ENCODE measurements at regions not wholly inside any gene's neighbourhood (a gene's known extent, or its start where the extent isn't known, plus 50 kb on each side); places are given as distances from the start of the nearest gene placed in this dataset.

DNA sequence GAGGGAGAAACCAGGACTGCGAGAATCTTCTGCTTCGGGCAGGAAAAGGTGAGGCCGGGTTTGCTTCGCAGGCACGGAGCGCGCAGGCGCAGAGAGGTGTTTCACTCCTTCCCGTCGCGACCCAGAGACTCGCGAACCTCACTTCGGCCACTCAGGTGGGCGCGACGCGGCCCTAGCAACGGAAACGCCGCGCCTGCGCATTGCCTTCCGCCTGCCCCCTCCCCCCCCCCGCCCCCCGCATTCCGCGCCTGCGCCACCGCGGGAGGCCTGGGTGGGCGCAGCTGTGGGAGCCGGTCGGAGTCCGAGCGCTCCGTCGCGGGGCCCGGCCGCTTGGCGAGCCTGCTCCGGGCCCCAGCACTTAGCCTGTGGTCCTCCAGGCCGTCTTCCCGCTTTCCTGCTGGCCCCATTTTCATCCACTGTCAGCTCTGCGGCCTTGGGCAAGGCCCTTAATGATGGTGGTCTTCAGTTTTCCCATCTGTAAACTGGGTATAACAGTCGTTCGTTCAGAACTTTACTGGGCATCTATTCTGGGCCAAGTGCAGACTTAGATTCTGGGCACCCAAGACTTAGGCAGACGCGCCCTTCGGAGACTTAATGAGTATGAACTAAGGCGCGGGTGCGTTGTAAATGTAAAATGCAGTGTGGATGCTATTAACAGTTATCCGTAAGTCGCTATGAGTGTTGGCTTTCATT lies 62.1 kb upstream of the ACKR3 start:
- DNase-seq = no peak
- in situ Hi-C loops (cut with MboI; ENCODE audit: low pct_unique_long_range_greater_than_20kb, low sequenced_read_pairs) = no loop called here

DNA sequence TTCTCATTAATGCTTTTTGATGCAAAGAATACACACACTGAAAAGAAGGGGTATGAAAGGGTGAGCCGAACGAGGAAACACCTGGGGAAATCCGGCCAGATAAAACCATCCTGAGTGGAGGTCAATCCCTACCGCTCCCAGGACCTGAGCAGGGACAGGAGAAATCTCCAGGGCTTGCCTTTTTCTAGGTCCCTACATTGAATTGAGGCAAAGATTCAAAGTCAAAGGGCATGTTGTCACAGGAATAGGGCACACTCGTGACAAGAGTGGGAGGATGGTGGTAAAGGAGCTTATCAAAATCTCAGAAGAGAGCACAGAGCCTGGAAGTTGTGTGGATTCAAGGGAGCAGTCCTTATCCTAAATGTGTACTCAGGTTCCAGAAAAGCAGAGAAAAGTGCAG lies 61.2 kb upstream of the ACKR3 start:
- DNase-seq = no peak
- in situ Hi-C loops (cut with MboI; ENCODE audit: low pct_unique_long_range_greater_than_20kb, low sequenced_read_pairs) = no loop called here

GRCh38 chr2:236510034-236510433 lies 59.6 kb upstream of the ACKR3 start:
- in situ Hi-C loops (cut with MboI; ENCODE audit: low pct_unique_long_range_greater_than_20kb, low sequenced_read_pairs) = no loop called here

DNA sequence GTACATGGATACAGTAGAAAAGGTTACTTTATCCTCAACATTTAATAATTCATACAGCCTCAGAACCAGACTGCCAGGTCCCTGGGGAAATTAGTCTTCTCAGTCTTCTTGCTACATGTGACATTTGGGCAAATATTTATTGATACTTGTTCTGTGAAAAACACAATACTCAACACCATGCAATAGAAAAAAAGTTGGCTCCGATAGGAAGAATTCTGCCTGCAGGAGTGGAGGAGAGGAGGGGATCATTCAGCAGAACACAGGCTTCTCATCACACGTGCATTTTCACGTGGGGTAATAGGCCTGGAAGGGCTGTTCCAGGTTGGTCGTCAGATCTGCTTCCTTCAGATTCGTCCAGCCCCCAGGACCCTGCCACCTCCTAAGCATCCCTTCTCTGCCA lies 58.4 kb upstream of the ACKR3 start:
- in situ Hi-C loops (cut with MboI; ENCODE audit: low pct_unique_long_range_greater_than_20kb, low sequenced_read_pairs) = no loop called here
- no peak for DNase-seq

More at GRCh38 chr2:236510034-236510433, 59.6 kb upstream of the ACKR3 start:
- no peak for DNase-seq

- DNase-seq = no peak
- in situ Hi-C loops (cut with MboI; ENCODE audit: low pct_unique_long_range_greater_than_20kb, low sequenced_read_pairs) = no loop called here
These were observed 57.4 kb upstream of the ACKR3 start for GRCh38 chr2:236512267-236512666.

DNA sequence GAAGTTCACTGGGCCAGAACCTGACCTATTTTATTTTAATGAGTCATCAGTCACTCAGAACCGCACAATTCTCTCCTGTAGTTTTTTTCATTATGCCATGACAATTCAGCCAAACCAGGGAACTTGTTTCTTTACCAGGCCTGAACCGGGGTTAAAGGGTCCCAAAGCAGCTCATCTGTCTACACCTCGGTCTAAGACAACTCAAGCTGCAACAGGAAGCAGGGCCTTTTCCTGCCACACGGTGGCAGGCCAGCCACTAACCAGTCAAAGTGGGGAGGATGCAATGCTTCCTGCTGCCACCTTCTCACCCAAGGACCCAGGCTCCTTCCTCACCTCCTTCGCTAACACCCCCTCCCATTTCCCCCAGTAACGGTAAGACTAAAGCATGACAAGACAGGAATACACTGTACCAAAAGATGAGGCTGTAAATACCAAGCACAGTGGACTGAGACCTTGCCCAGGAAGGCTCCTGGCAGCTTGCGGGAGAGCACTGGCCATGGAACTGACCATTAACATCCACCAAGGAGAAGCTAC lies 56.7 kb upstream of the ACKR3 start:
- in situ Hi-C loops (cut with MboI; ENCODE audit: low pct_unique_long_range_greater_than_20kb, low sequenced_read_pairs) = no loop called here
- DNase-seq = peak; percentile 38

GRCh38 chr2:236513956-236514355 lies 55.7 kb upstream of the ACKR3 start:
- DNase-seq = no peak
- in situ Hi-C loops (cut with MboI; ENCODE audit: low pct_unique_long_range_greater_than_20kb, low sequenced_read_pairs) = no loop called here

DNA sequence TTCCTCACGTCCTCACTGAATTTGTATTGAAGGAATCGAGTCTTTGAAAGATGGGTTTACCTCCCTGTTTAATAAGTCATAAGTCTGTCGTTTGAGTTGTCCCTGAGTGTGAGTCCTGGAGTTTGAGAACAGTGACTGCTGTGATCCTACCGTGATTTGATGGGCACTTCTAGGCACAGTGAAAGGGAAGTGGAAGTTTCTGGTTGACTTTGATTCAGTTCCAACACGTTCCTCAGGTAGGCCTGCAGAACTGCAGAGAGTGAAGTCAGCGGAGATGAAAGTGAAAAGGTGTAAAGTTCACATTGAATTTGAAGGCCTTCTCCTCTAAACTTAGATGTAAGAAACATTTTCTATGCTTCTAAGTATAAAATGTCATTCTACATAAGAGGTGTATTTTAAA lies 52.9 kb upstream of the ACKR3 start:
- in situ Hi-C loops (cut with MboI; ENCODE audit: low pct_unique_long_range_greater_than_20kb, low sequenced_read_pairs) = no loop called here
- DNase-seq = no peak

GRCh38 chr2:236517251-236518031 lies 52.2 kb upstream of the ACKR3 start:
- no peak for DNase-seq

More at GRCh38 chr2:236517251-236518031, 52.2 kb upstream of the ACKR3 start:
- in situ Hi-C loops (cut with MboI; ENCODE audit: low pct_unique_long_range_greater_than_20kb, low sequenced_read_pairs) = no loop called here

All from KBM-7 (cell line).